GM11168 (cell line): ENCODE measurements at regions not wholly inside any gene's neighbourhood (a gene's known extent, or its start where the extent isn't known, plus 50 kb on each side); places are given as distances from the start of the nearest gene placed in this dataset.
"Not testable (repeated sequence)": the region's sequence is repeated elsewhere in the genome, so short reads cannot be mapped to it uniquely, and the experiment has no call there.

ENCODE experiments used
- in situ Hi-C: fragments of 300-500 bp; cut with MboI; formaldehyde crosslinking; loops from one replicate; pipeline ENCODE4 v1.12.0; 2022; ENCODE audit warnings: low sequenced_read_pairs; ENCODE audit not compliant: unreplicated experiment

DNA sequence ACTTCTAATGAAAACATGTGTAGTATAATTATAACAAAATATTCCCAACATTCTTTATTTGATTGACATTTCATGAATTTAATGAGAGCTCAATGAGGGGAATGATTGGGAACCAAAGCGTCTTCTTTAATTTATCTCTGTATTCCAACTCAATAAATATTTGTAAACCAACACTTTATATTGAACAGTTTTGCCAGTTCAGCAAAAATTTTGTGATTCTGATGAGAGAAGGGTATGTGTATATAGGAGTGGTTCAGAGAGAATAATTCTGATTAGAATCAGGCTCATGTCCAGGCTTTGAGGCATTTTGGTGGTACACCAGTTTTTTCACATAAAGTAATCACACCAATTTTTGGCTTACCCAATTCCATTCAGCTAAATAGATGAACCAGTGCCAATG lies 564.2 kb downstream of the TMTC2 start:
- in situ Hi-C loops, result no loop called here

DNA sequence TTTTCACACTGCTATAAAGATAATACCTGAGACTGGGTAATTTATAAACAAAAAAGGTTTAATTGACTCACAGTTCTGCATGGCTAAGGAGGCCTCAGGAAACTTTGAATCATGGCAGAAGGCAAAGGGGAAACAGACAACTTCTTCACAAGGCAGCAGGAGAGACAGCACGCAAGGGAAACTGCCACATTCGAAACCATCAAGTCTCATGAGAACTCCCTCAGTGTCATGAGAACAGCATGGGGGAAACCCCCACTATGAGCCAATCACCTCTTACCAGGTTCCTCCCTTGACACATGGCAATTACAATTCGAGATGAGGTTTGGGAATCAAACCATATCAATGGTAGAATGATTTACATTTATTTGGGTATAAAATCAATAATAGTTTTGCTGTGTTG lies 558.5 kb downstream of the TMTC2 start:
- in situ Hi-C loops, result no loop called here

DNA sequence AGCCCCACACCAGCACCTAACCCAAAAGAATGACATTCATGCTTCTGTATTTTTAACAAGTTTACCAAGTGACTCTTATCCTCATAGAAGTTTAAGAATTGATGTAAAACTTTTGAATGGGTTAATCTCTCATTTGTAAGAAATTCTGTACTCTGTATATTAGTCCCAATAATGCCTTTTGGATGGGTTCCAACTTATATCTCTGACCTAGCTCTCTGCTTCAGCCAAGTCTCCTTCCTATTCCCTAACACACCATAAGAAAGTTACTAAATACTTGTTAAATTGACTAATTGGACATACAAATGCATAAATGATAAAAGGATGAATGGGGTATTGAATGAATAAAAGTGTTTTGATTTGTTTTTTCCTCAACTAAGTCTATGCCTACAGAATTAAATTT lies 557.3 kb downstream of the TMTC2 start:
- in situ Hi-C loops, result no loop called here

DNA sequence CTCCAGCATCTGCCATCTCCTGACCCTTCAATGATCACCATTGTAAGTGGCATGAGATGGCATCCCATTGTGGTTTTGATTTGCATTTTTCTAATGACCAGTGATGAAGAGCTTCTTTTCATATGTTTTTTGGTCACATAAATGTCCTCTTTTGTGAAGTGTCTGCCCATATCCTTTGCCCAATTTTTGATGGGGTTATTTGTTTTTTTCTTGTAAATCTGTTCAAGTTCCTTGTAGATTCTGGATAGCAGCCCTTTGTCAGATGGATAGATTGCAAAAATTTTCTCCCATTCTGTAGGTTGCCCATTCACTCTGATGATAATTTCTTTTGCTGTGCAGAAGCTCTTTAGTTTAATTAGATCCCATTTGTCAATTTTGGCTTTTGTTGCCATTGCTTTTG lies 547.3 kb downstream of the TMTC2 start:
- in situ Hi-C loops, result not testable (repeated sequence)

DNA sequence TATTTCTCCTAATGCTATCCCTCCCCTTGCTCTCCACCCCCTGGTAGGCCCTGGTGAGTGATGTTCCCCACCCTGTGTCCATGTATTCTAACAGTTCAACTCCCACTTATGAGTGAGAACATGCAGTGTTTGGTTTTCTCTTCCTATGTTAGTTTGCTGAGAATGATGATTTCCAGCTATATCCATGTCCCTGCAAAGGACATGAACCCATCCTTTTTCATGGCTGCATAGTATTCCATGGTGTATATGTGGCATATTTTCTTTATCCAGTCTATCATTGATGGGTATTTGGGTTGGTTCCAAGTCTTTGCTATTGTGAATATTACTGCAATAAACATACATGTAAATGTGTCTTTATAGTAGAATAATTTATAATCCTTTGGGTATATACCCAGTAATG lies 540.3 kb downstream of the TMTC2 start:
- in situ Hi-C loops, result not testable (repeated sequence)

DNA sequence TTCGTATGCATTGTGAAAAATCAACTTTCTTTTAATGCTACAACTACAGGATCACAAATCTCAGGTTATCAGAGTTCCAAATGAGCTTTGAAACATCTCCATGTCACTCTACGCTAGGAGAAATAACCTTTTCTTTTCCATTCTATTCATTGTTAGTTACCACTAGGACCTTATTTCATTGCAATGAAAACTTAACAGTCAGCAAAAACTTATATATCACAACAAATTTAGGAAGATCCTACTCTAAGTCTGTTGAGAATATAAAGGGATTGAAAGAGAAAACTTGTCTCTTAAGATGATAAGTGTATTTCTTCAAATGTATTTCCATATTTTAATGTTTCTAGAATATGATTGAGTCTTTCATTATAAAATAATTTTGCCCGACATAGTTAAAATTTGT lies 539.1 kb downstream of the TMTC2 start:
- in situ Hi-C loops, result no loop called here

DNA sequence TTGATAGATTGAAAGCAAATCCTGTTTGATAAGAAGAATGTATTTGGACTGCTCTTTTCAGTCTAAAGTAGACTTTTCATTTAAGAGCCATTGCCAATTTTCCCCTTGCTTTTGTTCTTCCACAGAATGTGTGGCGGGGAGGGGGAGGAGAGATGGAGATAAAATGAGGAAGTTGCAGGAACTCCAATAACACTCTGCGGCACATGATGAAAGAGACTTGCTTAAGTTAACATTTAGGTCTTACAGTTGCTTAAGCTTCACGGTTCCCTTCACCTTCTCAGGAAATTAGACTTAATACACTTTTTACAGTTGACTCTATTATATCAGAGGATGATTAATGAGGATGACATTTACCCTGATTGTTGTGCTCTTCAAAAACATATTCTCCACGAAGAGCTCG lies 537.3 kb downstream of the TMTC2 start:
- in situ Hi-C loops, result no loop called here

DNA sequence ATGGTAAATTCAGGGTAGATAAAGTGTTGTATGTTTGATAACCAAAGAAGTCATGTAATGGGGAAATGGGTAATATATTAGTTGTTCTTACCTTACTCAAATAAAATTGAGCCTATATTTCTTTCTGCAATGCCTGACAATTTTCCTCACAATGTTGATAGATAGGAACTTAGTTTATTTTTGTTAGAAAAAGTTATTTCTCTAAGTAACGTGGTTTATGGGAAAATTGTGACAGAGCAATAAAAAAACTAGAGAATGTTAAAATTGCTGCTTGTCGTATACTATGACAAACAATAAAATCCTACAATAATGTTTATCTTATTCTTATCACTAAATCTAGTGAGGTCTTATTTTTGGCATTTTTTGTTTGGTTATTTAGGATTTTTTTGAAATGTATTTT lies 534.1 kb downstream of the TMTC2 start:
- in situ Hi-C loops, result no loop called here

DNA sequence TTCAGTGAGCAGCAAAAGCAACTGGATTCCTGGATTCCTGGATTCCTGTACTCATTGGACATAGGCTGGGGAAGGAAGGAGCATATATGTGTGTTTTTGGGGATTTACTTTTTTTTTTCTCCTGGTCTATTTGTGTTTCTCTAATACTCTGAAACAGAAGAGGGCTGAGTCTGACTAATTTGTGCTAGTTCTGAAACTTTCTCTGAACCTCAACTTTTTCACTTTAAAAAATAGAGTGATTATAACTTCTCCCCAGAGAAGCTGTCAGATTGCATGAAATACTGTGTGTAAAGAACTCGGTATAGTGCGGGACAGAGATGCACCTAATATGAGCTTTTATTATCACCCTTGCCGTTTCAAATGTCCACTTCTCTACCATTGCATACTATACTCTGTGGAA lies 529.5 kb downstream of the TMTC2 start:
- in situ Hi-C loops, result no loop called here

DNA sequence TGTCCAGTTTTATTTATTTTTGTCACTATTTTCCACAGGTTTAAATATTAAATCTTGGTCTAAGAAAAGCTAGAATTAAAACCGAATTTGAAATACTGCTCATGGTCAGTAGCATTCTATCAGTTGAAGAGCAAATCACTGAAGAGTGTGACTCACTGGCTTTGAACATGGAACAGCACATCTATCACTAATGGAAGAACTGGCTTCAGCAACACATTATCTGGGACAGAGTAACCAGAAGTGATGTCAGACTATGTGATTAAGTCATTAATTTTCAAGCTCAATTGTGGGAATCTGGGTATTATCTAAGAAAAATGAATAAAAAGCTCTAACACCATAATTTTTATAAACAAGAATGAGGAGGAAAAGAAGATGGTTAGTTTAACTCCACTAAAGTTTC lies 527.5 kb downstream of the TMTC2 start:
- in situ Hi-C loops, result no loop called here

DNA sequence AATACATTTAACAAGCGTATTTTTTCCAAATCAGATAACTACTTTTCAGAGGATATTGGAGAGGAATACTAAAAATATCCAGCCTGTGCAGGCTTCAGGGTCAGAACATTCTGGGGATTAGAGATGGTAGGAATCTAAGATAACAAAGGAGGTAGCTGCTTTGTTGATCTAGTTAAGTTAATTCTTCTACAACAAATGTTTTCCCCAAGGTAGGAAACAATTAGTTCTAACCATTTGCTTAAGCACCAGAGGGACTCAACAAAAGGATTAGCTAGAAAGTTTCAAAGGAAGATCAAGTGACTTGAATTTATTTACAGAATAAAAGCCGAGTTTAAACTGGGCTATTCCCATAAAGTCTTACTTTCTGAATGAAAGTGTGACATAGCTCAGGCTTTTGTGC lies 524.2 kb downstream of the TMTC2 start:
- in situ Hi-C loops, result no loop called here

DNA sequence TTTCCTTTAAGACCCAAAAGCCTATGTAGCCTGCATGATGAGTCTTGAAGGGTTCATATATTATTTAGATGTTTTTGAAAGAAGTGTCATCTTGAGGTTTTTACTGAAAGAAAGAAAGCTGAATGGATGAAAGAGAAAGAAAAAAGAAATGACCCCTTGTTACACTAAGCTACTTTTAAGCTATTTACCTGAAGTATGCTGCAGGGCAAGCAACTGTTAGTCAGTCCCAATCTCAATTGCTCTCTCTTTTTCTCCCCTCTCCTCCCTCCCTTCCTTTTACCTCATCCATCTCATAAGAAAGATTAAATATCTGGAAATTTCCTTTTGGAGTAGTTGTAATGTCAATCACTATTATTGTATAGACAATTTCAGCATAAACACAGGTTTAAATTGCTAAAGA lies 512.4 kb downstream of the TMTC2 start:
- in situ Hi-C loops, result no loop called here

DNA sequence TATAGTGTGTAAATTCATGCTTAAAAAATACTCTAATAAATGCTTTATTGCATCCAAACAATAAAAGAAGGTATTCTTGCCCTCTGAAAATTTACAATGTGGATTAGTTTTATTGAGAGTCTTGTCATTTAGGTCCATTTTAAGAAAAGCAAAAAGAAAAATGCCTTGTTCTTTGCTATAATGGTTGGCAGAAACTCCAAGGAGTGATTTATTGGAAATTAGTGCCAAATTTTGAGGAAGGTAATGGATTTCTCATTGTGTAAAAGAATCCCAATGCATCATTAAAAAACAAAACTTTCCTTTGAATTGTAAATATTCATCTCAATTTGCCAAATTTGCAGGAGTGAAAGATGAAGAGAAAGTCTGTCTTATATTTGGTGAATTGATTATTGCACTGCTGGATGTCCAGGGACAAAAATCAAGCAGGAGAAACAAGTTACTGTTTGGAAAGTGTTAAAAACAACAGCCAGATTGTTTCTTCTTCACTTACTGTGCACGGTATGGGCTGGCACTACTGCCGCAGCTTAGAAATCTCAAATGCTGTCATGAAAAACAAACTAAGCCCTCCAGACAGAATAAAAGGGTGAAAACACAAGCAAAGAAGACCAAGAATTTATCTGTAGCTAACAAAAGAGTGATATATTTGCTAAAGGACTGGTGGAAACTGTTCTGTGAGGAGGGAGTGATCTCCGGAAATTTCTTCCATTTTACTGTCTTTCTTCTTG lies 511.7 kb downstream of the TMTC2 start:
- in situ Hi-C loops, result no loop called here

DNA sequence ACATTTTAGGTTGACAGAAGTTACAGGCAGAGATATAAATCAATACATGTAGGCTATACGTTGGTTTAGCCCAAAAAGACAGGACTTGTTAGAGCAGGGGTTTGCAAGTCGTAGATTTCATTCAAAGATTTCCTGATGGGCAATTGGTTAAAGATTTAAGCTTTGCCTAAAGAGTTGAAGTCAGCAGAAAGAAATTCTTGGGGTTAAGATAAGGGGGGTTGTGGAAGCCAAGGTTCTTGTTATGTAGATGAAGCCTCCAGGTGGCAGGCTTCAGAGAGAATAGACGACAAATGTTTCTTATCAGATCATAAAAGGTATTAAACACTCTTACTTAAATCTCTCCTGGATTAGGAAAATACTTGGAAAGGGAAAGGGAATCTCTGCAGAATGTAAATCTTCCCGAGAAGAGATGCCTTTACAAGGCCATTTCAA lies 510.8 kb downstream of the TMTC2 start:
- in situ Hi-C loops, result no loop called here

DNA sequence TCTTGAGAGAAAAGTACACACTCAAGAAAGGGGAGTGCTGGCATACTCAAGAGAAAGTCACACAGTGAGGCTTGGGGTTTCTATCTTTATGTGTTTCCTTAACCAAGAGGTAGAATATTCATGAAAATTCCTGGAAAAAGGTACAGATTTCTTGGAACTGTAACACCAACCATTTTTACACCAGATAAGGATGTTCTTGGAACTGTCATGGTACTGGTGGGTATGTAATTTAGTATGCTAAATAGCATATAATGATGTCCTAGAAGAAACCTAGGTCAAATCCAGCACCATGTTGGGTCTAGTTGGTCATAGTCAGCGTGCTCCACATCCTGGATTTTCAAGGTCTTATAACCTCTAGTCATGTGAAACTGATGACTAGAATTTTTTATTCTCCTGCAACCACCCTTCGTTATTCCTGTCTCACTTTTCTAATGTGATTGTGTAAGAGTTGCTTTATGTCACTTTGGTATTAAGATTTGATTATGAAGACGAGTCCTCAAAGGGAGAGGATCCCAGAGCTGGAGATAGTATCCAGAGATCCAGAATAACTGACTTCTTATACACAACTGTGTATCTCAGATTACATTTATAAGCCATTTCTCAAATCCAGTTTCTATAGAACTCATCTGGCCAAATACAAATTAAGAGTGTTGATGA lies 510.1 kb downstream of the TMTC2 start:
- in situ Hi-C loops, result no loop called here

DNA sequence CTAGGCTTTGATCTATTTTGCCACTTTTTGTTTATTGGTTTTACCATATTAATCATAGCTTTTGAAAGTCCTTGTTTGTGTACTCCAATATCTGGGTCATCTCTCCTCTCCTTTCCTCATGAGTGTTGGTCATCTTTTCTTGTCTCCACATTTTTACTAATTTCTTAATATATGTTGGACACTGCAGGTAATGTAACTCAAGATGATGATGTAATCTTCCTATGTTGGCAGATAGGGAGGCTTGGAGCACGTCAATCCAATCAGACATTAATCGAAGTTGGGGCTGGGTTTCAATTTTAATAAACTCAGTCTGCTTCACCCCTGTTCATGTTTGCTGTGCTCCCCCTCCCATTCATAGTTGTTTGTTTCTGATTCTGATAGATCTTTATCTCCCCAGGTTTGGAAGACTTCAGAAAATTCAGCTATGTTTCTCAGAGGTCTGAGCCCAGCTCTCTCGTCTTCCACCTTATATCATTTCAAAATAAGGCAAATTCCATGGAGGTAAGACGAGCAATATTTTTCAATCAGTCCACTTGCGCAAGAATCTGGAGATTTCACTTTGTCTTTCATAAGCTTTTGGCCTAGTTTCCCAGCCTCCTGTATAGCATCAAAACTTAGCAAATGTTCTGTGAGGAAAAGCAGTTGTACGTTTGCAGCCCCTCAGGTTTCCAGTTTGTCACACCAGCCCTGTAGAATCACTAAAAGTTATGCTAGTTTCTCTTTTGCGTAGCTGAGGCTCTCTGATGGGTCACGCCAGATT lies 504.1 kb downstream of the TMTC2 start:
- in situ Hi-C loops, result no loop called here

DNA sequence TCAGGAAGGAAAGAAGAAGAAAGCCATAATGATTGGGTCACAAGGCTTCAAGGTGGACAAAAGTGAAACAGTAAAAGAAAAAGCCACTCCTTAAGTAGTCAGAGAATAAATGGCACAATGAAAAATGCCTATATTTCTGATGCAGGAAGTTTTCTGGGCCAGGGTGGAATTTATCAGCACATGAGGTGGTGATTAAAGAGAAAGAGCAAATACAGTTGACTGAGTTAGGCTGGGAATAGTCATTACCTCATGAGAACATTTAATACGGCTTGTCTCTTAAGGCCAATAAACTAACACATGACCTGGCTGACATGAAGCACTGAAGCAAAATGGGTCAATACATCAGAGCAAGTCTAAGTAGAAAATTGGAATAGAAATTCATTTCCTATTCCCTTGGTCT lies 499.7 kb downstream of the TMTC2 start:
- in situ Hi-C loops, result no loop called here

DNA sequence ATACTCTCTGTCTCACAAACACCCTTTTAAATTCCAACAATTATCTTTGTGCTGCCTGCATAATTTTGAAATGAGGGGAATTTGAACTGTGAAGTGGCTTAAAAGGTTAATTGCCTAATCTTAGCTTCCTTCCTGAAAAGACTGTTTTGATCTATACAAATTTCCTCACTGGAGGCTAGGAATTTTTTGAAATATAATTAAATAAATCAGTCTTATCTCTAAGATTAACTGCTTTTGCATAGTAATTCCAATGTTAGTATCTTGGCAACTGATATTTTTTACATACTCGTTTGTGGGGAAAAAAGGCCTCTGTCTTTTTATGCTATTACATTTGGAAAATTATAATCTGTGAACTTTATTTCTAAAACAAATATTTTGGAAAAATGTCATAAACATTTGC lies 498.5 kb downstream of the TMTC2 start:
- in situ Hi-C loops, result no loop called here
